ENCODE measurements at regions not wholly inside any gene's neighbourhood (a gene's known extent, or its start where the extent isn't known, plus 50 kb on each side); places are given as distances from the start of the nearest gene placed in this dataset.
"Not testable (repeated sequence)": the region's sequence is repeated elsewhere in the genome, so short reads cannot be mapped to it uniquely, and the experiment has no call there.

DNA sequence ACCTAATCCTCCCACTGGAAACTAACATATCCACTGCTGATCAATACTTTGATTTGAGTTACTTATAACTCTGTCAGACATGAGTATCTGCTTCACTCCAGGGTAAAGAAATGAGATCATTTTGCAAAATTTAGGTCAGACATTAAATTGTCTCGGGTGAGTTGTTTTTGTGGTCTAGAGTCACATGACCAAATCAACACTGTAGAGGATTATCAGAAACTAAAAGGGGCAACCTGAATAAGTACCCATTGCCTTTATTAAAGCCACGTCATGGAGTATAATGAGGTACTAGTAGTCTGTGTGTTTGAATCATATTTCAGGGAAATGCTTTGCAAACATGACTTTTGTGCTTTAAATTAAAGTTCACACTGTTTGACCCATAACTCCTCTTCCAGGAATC is 107.7 kb upstream of the ADO start:
- H3K27ac ChIP-seq (ENCODE audit: low read depth, low read length): no peak overlapping the region
- H3K4me3 ChIP-seq (ENCODE audit: low read depth, low read length): no peak overlapping the region
- peaks cover 27% of the 10 kb centered on the region; the same call in 1 of the 2 replicates for H3K27me3 ChIP-seq (ENCODE audit: insufficient read depth, low read length)

DNA sequence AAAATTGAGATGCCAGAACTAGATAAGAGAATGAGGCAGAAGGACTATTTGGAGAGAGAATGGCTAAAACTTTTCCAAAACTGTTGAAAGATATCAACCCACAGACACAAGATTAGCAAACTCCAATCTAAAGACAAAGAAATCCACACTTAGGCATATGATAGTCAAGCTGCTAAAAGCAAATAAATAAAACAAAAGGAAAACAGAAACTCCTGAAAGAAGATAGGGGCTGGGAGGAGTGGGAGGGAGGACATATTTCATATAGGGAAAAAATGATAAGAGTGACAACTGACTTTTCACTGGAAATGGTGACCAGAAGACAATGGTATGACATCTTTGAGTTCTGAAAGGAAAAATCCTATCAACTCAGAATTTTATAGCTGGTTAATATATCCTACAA is 105.4 kb upstream of the ADO start:
- Histone ChIP-seq H3K36me3 (ENCODE audit: insufficient read depth, low read length) (no peaks in the 10 kb centered on the region), H3K4me3 (ENCODE audit: low read depth, low read length) (no peak overlapping the region), H2AFZ (ENCODE audit: low read length, unreplicated experiment) (no peak overlapping the region), H3K4me1 (ENCODE audit: control insufficient read depth, insufficient read depth, low read length, unreplicated experiment) (no peaks in the 10 kb centered on the region), H3K27ac (ENCODE audit: low read depth, low read length) (no peak overlapping the region), H3K79me2 (ENCODE audit: control insufficient read depth, insufficient read depth, low read length, unreplicated experiment) (no peaks in the 10 kb centered on the region), H3K27me3 (ENCODE audit: insufficient read depth, low read length) (peaks cover 20% of the 10 kb centered on the region; the same call in 1 of the 2 replicates)

More for the DNA sequence above, 107.7 kb upstream of the ADO start:
- Histone ChIP-seq H3K79me2 (ENCODE audit: control insufficient read depth, insufficient read depth, low read length, unreplicated experiment) (no peaks in the 10 kb centered on the region), H3K4me1 (ENCODE audit: control insufficient read depth, insufficient read depth, low read length, unreplicated experiment) (no peaks in the 10 kb centered on the region), H2AFZ (ENCODE audit: low read length, unreplicated experiment) (no peak overlapping the region), H3K36me3 (ENCODE audit: insufficient read depth, low read length) (no peaks in the 10 kb centered on the region)

DNA sequence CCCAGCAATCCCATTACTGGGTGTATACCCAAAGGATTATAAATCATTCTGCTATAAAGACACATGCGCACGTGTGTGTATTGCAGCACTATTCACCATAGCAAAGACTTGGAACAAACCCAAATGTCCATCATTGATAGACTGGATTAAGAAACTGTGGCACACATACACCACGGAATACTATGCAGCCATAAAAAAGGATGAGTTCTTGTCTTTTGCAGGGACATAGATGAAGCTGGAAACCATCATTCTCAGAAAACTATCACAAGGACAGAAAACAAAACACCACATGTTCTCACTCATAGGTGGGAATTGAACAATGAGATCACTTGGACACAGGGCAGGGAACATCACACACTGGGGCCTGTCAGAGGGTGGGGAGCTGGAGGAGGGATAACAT is 100.4 kb upstream of the ADO start:
- H3K4me3 ChIP-seq (ENCODE audit: low read depth, low read length); H3K4me1 ChIP-seq (ENCODE audit: control insufficient read depth, insufficient read depth, low read length, unreplicated experiment); H2AFZ ChIP-seq (ENCODE audit: low read length, unreplicated experiment); H3K79me2 ChIP-seq (ENCODE audit: control insufficient read depth, insufficient read depth, low read length, unreplicated experiment); H3K27ac ChIP-seq (ENCODE audit: low read depth, low read length); H3K36me3 ChIP-seq (ENCODE audit: insufficient read depth, low read length): not testable (repeated sequence)
- peaks cover 40% of the 10 kb centered on the region for H3K27me3 ChIP-seq (ENCODE audit: insufficient read depth, low read length)

DNA sequence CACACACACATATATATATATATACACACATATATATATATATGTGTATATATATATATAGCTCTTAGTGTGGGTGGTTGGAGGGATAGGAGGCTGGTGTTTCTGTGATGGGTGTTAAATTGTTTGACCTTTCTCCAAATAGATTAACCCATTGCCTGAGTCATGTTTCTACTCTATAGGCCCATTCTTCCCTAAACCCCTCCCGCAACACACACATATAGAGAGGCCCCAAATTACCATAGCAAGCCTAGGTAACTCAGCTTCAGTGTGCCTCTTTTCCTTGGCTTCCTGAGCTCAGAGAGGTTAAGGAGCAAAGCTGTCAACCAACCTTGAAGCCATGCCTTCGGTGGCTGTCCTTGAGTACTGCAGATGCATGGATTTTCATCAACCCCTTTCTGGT is 98.7 kb upstream of the ADO start:
- Histone ChIP-seq H3K79me2 (ENCODE audit: control insufficient read depth, insufficient read depth, low read length, unreplicated experiment) (no peaks in the 10 kb centered on the region), H3K36me3 (ENCODE audit: insufficient read depth, low read length) (no peaks in the 10 kb centered on the region), H3K4me1 (ENCODE audit: control insufficient read depth, insufficient read depth, low read length, unreplicated experiment) (no peaks in the 10 kb centered on the region), H3K27me3 (ENCODE audit: insufficient read depth, low read length) (peaks cover 46% of the 10 kb centered on the region), H3K27ac (ENCODE audit: low read depth, low read length) (no peak overlapping the region), H3K4me3 (ENCODE audit: low read depth, low read length) (no peak overlapping the region), H2AFZ (ENCODE audit: low read length, unreplicated experiment) (no peak overlapping the region)

- Histone ChIP-seq H3K4me1 (ENCODE audit: control insufficient read depth, insufficient read depth, low read length, unreplicated experiment) (no peaks in the 10 kb centered on the region), H2AFZ (ENCODE audit: low read length, unreplicated experiment) (no peak overlapping the region), H3K4me3 (ENCODE audit: low read depth, low read length) (no peak overlapping the region), H3K27ac (ENCODE audit: low read depth, low read length) (no peak overlapping the region), H3K36me3 (ENCODE audit: insufficient read depth, low read length) (no peaks in the 10 kb centered on the region), H3K79me2 (ENCODE audit: control insufficient read depth, insufficient read depth, low read length, unreplicated experiment) (no peaks in the 10 kb centered on the region), H3K27me3 (ENCODE audit: insufficient read depth, low read length) (peaks cover 40% of the 10 kb centered on the region)
Measured at GRCh38 chr10:62707810-62708209, 96.7 kb upstream of the ADO start.

DNA sequence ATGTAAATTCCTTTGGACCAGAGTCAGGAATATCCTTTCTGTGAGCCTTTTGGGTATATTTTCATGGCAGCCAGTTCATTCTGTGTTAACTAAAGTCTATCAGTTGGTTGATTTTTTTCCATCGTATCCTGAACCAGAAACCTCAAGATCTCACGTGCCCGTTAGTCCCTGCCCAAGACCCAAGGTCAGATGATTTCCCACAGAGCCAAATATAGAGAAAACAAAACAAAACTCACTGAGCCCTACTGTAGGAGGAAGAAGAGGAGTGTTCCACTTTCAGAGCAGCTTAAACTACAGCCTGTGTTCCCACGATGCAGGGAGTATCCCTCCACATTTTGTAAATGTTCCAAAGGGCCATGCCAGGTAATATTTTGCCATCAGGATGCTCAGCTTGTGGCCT is 96.0 kb upstream of the ADO start:
- no peak overlapping the region for H3K4me3 ChIP-seq (ENCODE audit: low read depth, low read length)
- H2AFZ ChIP-seq (ENCODE audit: low read length, unreplicated experiment): no peak overlapping the region
- no peak overlapping the region for H3K27ac ChIP-seq (ENCODE audit: low read depth, low read length)
- H3K4me1 ChIP-seq (ENCODE audit: control insufficient read depth, insufficient read depth, low read length, unreplicated experiment): no peaks in the 10 kb centered on the region
- peaks cover 40% of the 10 kb centered on the region for H3K27me3 ChIP-seq (ENCODE audit: insufficient read depth, low read length)
- no peaks in the 10 kb centered on the region for H3K36me3 ChIP-seq (ENCODE audit: insufficient read depth, low read length)
- no peaks in the 10 kb centered on the region for H3K79me2 ChIP-seq (ENCODE audit: control insufficient read depth, insufficient read depth, low read length, unreplicated experiment)

DNA sequence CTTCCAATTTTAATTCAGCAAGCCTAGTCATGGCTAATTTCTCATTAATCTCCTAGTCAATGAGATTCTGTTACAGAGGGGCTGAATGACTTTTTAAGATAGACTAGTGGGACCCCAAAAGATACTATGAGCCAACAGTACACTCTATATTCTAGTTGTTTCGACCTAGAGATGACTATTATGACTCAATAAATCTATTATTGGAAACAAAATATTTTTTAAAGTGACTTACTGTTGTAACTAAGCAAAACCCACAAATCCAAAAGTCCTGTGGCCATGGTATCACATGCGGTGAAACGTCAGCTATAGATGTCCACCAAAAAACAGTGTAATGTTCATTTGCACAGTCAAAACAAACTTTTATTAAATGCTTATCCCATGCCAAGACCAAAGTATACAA is 95.3 kb upstream of the ADO start:
- Histone ChIP-seq H3K36me3 (ENCODE audit: insufficient read depth, low read length) (no peaks in the 10 kb centered on the region), H2AFZ (ENCODE audit: low read length, unreplicated experiment) (no peak overlapping the region), H3K4me3 (ENCODE audit: low read depth, low read length) (no peak overlapping the region), H3K27me3 (ENCODE audit: insufficient read depth, low read length) (peaks cover 40% of the 10 kb centered on the region), H3K4me1 (ENCODE audit: control insufficient read depth, insufficient read depth, low read length, unreplicated experiment) (no peaks in the 10 kb centered on the region), H3K27ac (ENCODE audit: low read depth, low read length) (no peak overlapping the region), H3K79me2 (ENCODE audit: control insufficient read depth, insufficient read depth, low read length, unreplicated experiment) (no peaks in the 10 kb centered on the region)

DNA sequence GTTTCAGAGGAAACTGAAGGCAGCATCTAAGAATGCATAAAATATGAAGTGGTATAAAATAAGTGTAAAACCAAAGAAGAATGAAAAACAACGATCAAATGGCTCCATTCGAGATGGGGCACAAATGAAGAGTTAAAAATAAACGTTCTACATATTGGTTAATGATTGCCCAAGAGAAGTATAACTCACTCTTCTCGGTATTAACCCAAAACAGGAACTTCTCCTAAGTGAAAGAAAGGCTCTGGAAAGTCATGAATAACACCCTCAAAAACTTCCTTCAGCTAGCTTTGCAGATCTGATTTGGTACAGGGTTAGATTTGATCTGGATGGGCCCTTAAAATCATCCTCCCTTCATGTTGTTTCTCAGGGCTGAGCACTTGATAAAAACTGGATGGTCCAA is 94.3 kb upstream of the ADO start:
- H3K4me1 ChIP-seq (ENCODE audit: control insufficient read depth, insufficient read depth, low read length, unreplicated experiment): no peaks in the 10 kb centered on the region
- H2AFZ ChIP-seq (ENCODE audit: low read length, unreplicated experiment): no peak overlapping the region
- no peaks in the 10 kb centered on the region for H3K79me2 ChIP-seq (ENCODE audit: control insufficient read depth, insufficient read depth, low read length, unreplicated experiment)
- H3K36me3 ChIP-seq (ENCODE audit: insufficient read depth, low read length): no peaks in the 10 kb centered on the region
- no peak overlapping the region for H3K4me3 ChIP-seq (ENCODE audit: low read depth, low read length)
- no peak overlapping the region for H3K27ac ChIP-seq (ENCODE audit: low read depth, low read length)
- peaks cover 38% of the 10 kb centered on the region for H3K27me3 ChIP-seq (ENCODE audit: insufficient read depth, low read length)

GRCh38 chr10:62715383-62715782 is 89.1 kb upstream of the ADO start:
- Histone ChIP-seq H3K36me3 (ENCODE audit: insufficient read depth, low read length) (no peaks in the 10 kb centered on the region), H3K27me3 (ENCODE audit: insufficient read depth, low read length) (peaks cover 53% of the 10 kb centered on the region), H3K27ac (ENCODE audit: low read depth, low read length) (no peak overlapping the region), H3K4me3 (ENCODE audit: low read depth, low read length) (no peak overlapping the region), H3K79me2 (ENCODE audit: control insufficient read depth, insufficient read depth, low read length, unreplicated experiment) (no peaks in the 10 kb centered on the region), H2AFZ (ENCODE audit: low read length, unreplicated experiment) (no peak overlapping the region), H3K4me1 (ENCODE audit: control insufficient read depth, insufficient read depth, low read length, unreplicated experiment) (no peaks in the 10 kb centered on the region)

- peaks cover 78% of the 10 kb centered on the region for H3K27me3 ChIP-seq (ENCODE audit: insufficient read depth, low read length)
- no peaks in the 10 kb centered on the region for H3K36me3 ChIP-seq (ENCODE audit: insufficient read depth, low read length)
- H3K4me1 ChIP-seq (ENCODE audit: control insufficient read depth, insufficient read depth, low read length, unreplicated experiment): no peaks in the 10 kb centered on the region
- no peak overlapping the region for H3K4me3 ChIP-seq (ENCODE audit: low read depth, low read length)
- no peak overlapping the region for H3K27ac ChIP-seq (ENCODE audit: low read depth, low read length)
- H2AFZ ChIP-seq (ENCODE audit: low read length, unreplicated experiment): no peak overlapping the region
- no peaks in the 10 kb centered on the region for H3K79me2 ChIP-seq (ENCODE audit: control insufficient read depth, insufficient read depth, low read length, unreplicated experiment)
Measured at GRCh38 chr10:62718585-62718984, 85.9 kb upstream of the ADO start.

- no peaks in the 10 kb centered on the region for H3K36me3 ChIP-seq (ENCODE audit: insufficient read depth, low read length)
- H3K27me3 ChIP-seq (ENCODE audit: insufficient read depth, low read length): peaks cover 82% of the 10 kb centered on the region
- no peak overlapping the region for H3K27ac ChIP-seq (ENCODE audit: low read depth, low read length)
- H2AFZ ChIP-seq (ENCODE audit: low read length, unreplicated experiment): no peak overlapping the region
- H3K4me1 ChIP-seq (ENCODE audit: control insufficient read depth, insufficient read depth, low read length, unreplicated experiment): no peaks in the 10 kb centered on the region
- no peaks in the 10 kb centered on the region for H3K79me2 ChIP-seq (ENCODE audit: control insufficient read depth, insufficient read depth, low read length, unreplicated experiment)
- H3K4me3 ChIP-seq (ENCODE audit: low read depth, low read length): no peak overlapping the region
Measured at GRCh38 chr10:62719061-62719460, 85.5 kb upstream of the ADO start.

Data from ACC112 (cell line).